HCT116 (cell line): ENCODE measurements at regions not wholly inside any gene's neighbourhood (a gene's known extent, or its start where the extent isn't known, plus 50 kb on each side); places are given as distances from the start of the nearest gene placed in this dataset.

Source experiments
- ATAC-seq: fragments of 200-7000 bp; cut with Tn5 transposase; 2 replicates; pipeline ENCODE4 v1.9.1; 2020; ENCODE audit warnings: mild to moderate bottlenecking, moderate library complexity
- BruUV-seq: library from RNA; stranded (reverse); fragments of 400-500 nt; replicated peaks from 2 replicates; lab custom pipeline; 2021; lab: Mats Ljungman, UMichigan
- CTCF ChIA-PET: fragments of 300-600 bp; sonication (Branson Sonifier 250); formaldehyde crosslinking; loops from one replicate; lab custom pipeline; 2021; ENCODE audit warnings: antibody characterized with exemption; lab: Charles Lee
- POLR2A ChIA-PET: fragments of 300-600, 350-600 bp; sonication (Branson Sonifier 250); formaldehyde crosslinking; loops from one replicate; lab custom pipeline; 2021; ENCODE audit warnings: antibody characterized with exemption; lab: Charles Lee
- RAD21 ChIA-PET, 2 experiments: fragments of 300-600 bp; sonication (Branson Sonifier 250); formaldehyde crosslinking; loops; one replicate each; lab custom pipeline; 2023; ENCODE audit warnings: low total read pairs in 2 of 2; ENCODE audit not compliant: uncharacterized antibody in 2 of 2, unreplicated experiment in 2 of 2, low non-redundant PET in 1 of 2; lab: Charles Lee
- DNase-seq: peaks from one replicate; pipeline ENCODE4 v3.0.0-alpha.2; 2010; ENCODE audit warnings: low read depth, low spot score
- H2AFZ ChIP-seq: fragments of 200-600 bp; shearing (Covaris generic), sonication (generic); 2 replicates; pipeline ENCODE4 v1.6.1; 2017; ENCODE audit warnings: low read depth, mixed run types, mixed read lengths, antibody characterized with exemption, low read length; ENCODE audit not compliant: poor library complexity, severe bottlenecking
- H3K27ac ChIP-seq: 2 replicates; pipeline ENCODE4 v1.5.1; 2012; ENCODE audit warnings: low read depth, low read length
- H3K27me3 ChIP-seq: fragments of 200-600 bp; sonication (generic); 2 replicates; pipeline ENCODE4 v1.6.1; 2016; ENCODE audit warnings: mixed run types, low read length, mixed read lengths; ENCODE audit not compliant: insufficient read depth
- H3K36me3 ChIP-seq, 2 experiments: fragments of 200-500 bp in 1 of 2; fragments of 200-600 bp in 1 of 2; sonication (Bioruptor generic) in 1 of 2; sonication (generic) in 1 of 2; 2 replicates each; pipeline versions ENCODE4 v1.5.1 to v1.6.1; 2014 to 2016; ENCODE audit warnings: low read length in 2 of 2, inconsistent platforms in 1 of 2, mixed read lengths in 1 of 2, mixed run types in 1 of 2; ENCODE audit not compliant: insufficient read depth in 2 of 2, control insufficient read depth in 1 of 2
- H3K4me1 ChIP-seq, 2 experiments: fragments of 200-600 bp in 1 of 2; sonication (generic) in 1 of 2; 2 replicates each; pipeline versions ENCODE4 v1.5.1 to v1.6.1; 2012 to 2017; ENCODE audit warnings: low read length in 2 of 2, inconsistent platforms in 1 of 2, mild to moderate bottlenecking in 1 of 2, mixed read lengths in 1 of 2, mixed run types in 1 of 2, moderate library complexity in 1 of 2; ENCODE audit not compliant: insufficient read depth in 2 of 2, control insufficient read depth in 1 of 2
- H3K4me2 ChIP-seq: fragments of 200-600 bp; sonication (generic); 2 replicates; pipeline ENCODE4 v1.6.1; 2017; ENCODE audit warnings: mixed run types, low read length, mixed read lengths
- H3K4me3 ChIP-seq, 2 experiments: fragments of 200-600 bp in 1 of 2; sonication (generic) in 1 of 2; replicated peaks in 1 of 2; 2 replicates each; pipeline ENCODE4 v1.5.1; 2011 to 2016; ENCODE audit warnings: low read length in 2 of 2, control low read depth in 1 of 2, low read depth in 1 of 2, mild to moderate bottlenecking in 1 of 2, mixed read lengths in 1 of 2, mixed run types in 1 of 2
- H3K79me2 ChIP-seq: fragments of 200-600 bp; sonication (generic); 2 replicates; pipeline ENCODE4 v1.6.1; 2017; ENCODE audit warnings: mild to moderate bottlenecking, mixed run types, low read length, moderate library complexity, mixed read lengths; ENCODE audit not compliant: insufficient read depth
- H3K9ac ChIP-seq: fragments of 200-600 bp; sonication (generic); 2 replicates; pipeline ENCODE4 v1.6.1; 2016; ENCODE audit warnings: low read length, mixed read lengths
- H3K9me2 ChIP-seq: fragments of 200-600 bp; sonication (generic), shearing (Covaris generic); 2 replicates; pipeline ENCODE4 v1.6.1; 2017; ENCODE audit warnings: mixed run types, mild to moderate bottlenecking, moderate library complexity; ENCODE audit not compliant: insufficient read depth
- H3K9me3 ChIP-seq, 2 experiments: fragments of 200-500 bp in 1 of 2; fragments of 200-600 bp in 1 of 2; sonication (Bioruptor generic) in 1 of 2; sonication (generic) in 1 of 2; 2 replicates each; pipeline ENCODE4 v1.6.1; 2014 to 2017; ENCODE audit warnings: low read length in 2 of 2, mixed read lengths in 2 of 2, inconsistent platforms in 1 of 2, low read depth in 1 of 2, mild to moderate bottlenecking in 1 of 2, mixed run types in 1 of 2, moderate library complexity in 1 of 2; ENCODE audit not compliant: control insufficient read depth in 1 of 2, insufficient read depth in 1 of 2
- H4K20me1 ChIP-seq: fragments of 200-600 bp; sonication (generic), shearing (Covaris generic); 2 replicates; pipeline ENCODE4 v1.6.1; 2017; ENCODE audit warnings: mixed run types, mild to moderate bottlenecking, moderate library complexity; ENCODE audit not compliant: insufficient read depth
- CTCF ChIP-seq, 3 experiments: fragments of 200-600 bp in 1 of 3; sonication (generic) in 1 of 3; IDR thresholded peaks in 2 of 3; conservative IDR thresholded peaks in 1 of 3; 2 replicates each; pipeline ENCODE4 v1.5.1; 2012 to 2017; ENCODE audit warnings: low read depth in 2 of 3, low read length in 2 of 3, antibody characterized with exemption in 1 of 3, borderline replicate concordance in 1 of 3, control low read depth in 1 of 3, mild to moderate bottlenecking in 1 of 3, mixed read lengths in 1 of 3, mixed run types in 1 of 3, moderate library complexity in 1 of 3; ENCODE audit not compliant: insufficient read depth in 1 of 3
- EZH2 ChIP-seq: fragments of 200-600 bp; sonication (generic); IDR thresholded peaks from 2 replicates; pipeline ENCODE4 v1.6.1; 2017; ENCODE audit warnings: antibody characterized with exemption, mixed run types
- MAX ChIP-seq: IDR thresholded peaks from 2 replicates; pipeline ENCODE4 v1.6.1; 2012
- REST ChIP-seq: IDR thresholded peaks from 2 replicates; pipeline ENCODE4 v1.6.1; 2012; ENCODE audit warnings: low read depth
- SIN3A ChIP-seq: IDR thresholded peaks from 2 replicates; pipeline ENCODE4 v1.6.1; 2012; ENCODE audit warnings: low read depth
- YY1 ChIP-seq: IDR thresholded peaks from 2 replicates; pipeline ENCODE4 v1.6.1; 2011; ENCODE audit warnings: low read length, low read depth, moderate library complexity, mild to moderate bottlenecking; ENCODE audit not compliant: insufficient replicate concordance; ENCODE audit errors: extremely low read depth
- ZBTB33 ChIP-seq: IDR thresholded peaks from 2 replicates; pipeline ENCODE4 v1.6.1; 2011; ENCODE audit warnings: mild to moderate bottlenecking, low read length, moderate library complexity; ENCODE audit not compliant: insufficient replicate concordance; ENCODE audit errors: extremely low read depth
- ZFX ChIP-seq: fragments of 450-650 bp; IDR thresholded peaks from 2 replicates; pipeline ENCODE4 v1.6.1; 2017
- ZNF274 ChIP-seq: fragments of 200-500 bp; sonication (Bioruptor generic); IDR thresholded peaks from 2 replicates; pipeline ENCODE4 v1.6.1; 2014; ENCODE audit warnings: mild to moderate bottlenecking, low read depth, low read length, inconsistent platforms
- intact Hi-C: fragments of 100-400 bp; cut with micrococcal nuclease; formaldehyde crosslinking; loops from 2 replicates; pipeline ENCODE4 v1.10.0; 2022

- TF ChIP-seq ZBTB33 (no peak), EZH2 (no peak), ZFX (no peak), SIN3A (no peak), YY1 (no peak)
These were observed 53.5 kb upstream of the APBB1IP start (continued) for GRCh38 chr10:26384600-26384999.

- H3K27ac ChIP-seq, result no peak overlapping the region
- H2AFZ ChIP-seq, result no peak overlapping the region
- no peak overlapping the region for H3K4me3 ChIP-seq
- no peaks in the 10 kb centered on the region for H4K20me1 ChIP-seq
- no TSS peak for BruUV-seq
- no peak for TF ChIP-seq SIN3A
- TF ChIP-seq MAX, result no peak
- no peak for TF ChIP-seq ZNF274
- TF ChIP-seq CTCF (IDR thresholded peaks at IDR 0.05 in 2 of 3, conservative IDR thresholded peaks at IDR 0.05 in 1 of 3; ENCODE audit: borderline replicate concordance in 1 of 3, insufficient read depth in 1 of 3, low read depth in 2 of 3, low read length in 2 of 3), result no peak
- no peak for TF ChIP-seq ZFX
- TF ChIP-seq REST, result no peak
- H3K27me3 ChIP-seq, result peaks cover 7% of the 10 kb centered on the region; the same call in 1 of the 2 replicates
- H3K9me2 ChIP-seq, result no peaks in the 10 kb centered on the region
- ATAC-seq (no peak), DNase-seq (no peak)
- ChIA-PET CTCF (no interaction called here), RAD21 (no interaction called here), POLR2A (no interaction called here)
- intact Hi-C loops, result no loop called here
- no peaks in the 10 kb centered on the region for H3K79me2 ChIP-seq
- H3K9me3 ChIP-seq, result no peaks in the 10 kb centered on the region
- no peak overlapping the region for H3K9ac ChIP-seq
- H3K4me1 ChIP-seq, result no peaks in the 10 kb centered on the region
- no peak overlapping the region for H3K4me2 ChIP-seq
- H3K36me3 ChIP-seq, result no peaks in the 10 kb centered on the region
These were observed 52.7 kb upstream of the APBB1IP start for GRCh38 chr10:26385443-26385842.
